KMS-11 (cell line): ENCODE measurements at regions not wholly inside any gene's neighbourhood (a gene's known extent, or its start where the extent isn't known, plus 50 kb on each side); places are given as distances from the start of the nearest gene placed in this dataset.

Experiments
- H2AFZ ChIP-seq: fragments of 200-600 bp; sonication (generic); 2 replicates; pipeline ENCODE4 v1.6.1; 2016; ENCODE audit warnings: antibody characterized with exemption, mixed run types, low read depth
- H3K27ac ChIP-seq: fragments of 200-600 bp; sonication (generic); 2 replicates; pipeline ENCODE4 v1.6.1; 2016; ENCODE audit warnings: mild to moderate bottlenecking, mixed run types
- H3K27me3 ChIP-seq: fragments of 200-600 bp; sonication (generic); 2 replicates; pipeline ENCODE4 v1.6.1; 2017; ENCODE audit warnings: mild to moderate bottlenecking, low read depth, mixed run types, moderate library complexity; ENCODE audit not compliant: insufficient read depth
- H3K36me3 ChIP-seq: fragments of 200-600 bp; sonication (generic); 2 replicates; pipeline ENCODE4 v1.6.1; 2017; ENCODE audit warnings: mild to moderate bottlenecking, mixed run types; ENCODE audit not compliant: insufficient read depth
- H3K4me1 ChIP-seq: fragments of 200-600 bp; sonication (generic); 2 replicates; pipeline ENCODE4 v1.6.1; 2016; ENCODE audit warnings: mild to moderate bottlenecking, low read depth, mixed run types; ENCODE audit not compliant: poor library complexity, severe bottlenecking
- H3K4me2 ChIP-seq: fragments of 200-600 bp; sonication (generic); 2 replicates; pipeline ENCODE4 v1.7.0; 2016; ENCODE audit warnings: mild to moderate bottlenecking, mixed run types
- H3K4me3 ChIP-seq: fragments of 200-600 bp; sonication (generic); IDR thresholded peaks from 2 replicates; pipeline ENCODE4 v1.6.1; 2017; ENCODE audit warnings: low read depth, low read length, mixed read lengths; ENCODE audit not compliant: insufficient read depth
- H3K79me2 ChIP-seq: fragments of 200-600 bp; sonication (generic); 2 replicates; pipeline ENCODE4 v1.6.1; 2016; ENCODE audit warnings: low read depth, mixed run types; ENCODE audit not compliant: insufficient read depth
- H3K9ac ChIP-seq: fragments of 200-600 bp; sonication (generic); 2 replicates; pipeline ENCODE4 v1.6.1; 2016; ENCODE audit warnings: mild to moderate bottlenecking, mixed run types
- H4K20me1 ChIP-seq: fragments of 200-600 bp; sonication (generic); 2 replicates; pipeline ENCODE4 v1.6.1; 2016; ENCODE audit warnings: mild to moderate bottlenecking, mixed run types; ENCODE audit not compliant: insufficient read depth
- CTCF ChIP-seq: fragments of 200-600 bp; sonication (generic); conservative IDR thresholded peaks from 2 replicates; pipeline ENCODE4 v1.6.1; 2017; ENCODE audit warnings: low read depth, mild to moderate bottlenecking, antibody characterized with exemption, low read length, moderate library complexity, mixed read lengths

GRCh38 chr9:117815948-117816347 lies 111.7 kb downstream of the TLR4 start:
- Histone ChIP-seq H3K9ac (no peak overlapping the region), H3K4me3 (no peak overlapping the region), H3K4me1 (peaks cover 14% of the 10 kb centered on the region), H2AFZ (peak overlapping the region; percentile 18; the same call in 1 of the 2 replicates), H3K36me3 (no peaks in the 10 kb centered on the region), H3K4me2 (0 out of 2 replicates have a peak overlapping the region, but pooled peaks have one; percentile 21), H3K79me2 (no peaks in the 10 kb centered on the region), H4K20me1 (no peaks in the 10 kb centered on the region), H3K27me3 (no peaks in the 10 kb centered on the region), H3K27ac (no peak overlapping the region)
- no peak for TF ChIP-seq CTCF

- Histone ChIP-seq H3K4me2 (no peak overlapping the region), H3K27me3 (no peaks in the 10 kb centered on the region), H2AFZ (no peak overlapping the region), H3K9ac (no peak overlapping the region), H3K27ac (no peak overlapping the region), H3K4me3 (no peak overlapping the region), H3K79me2 (no peaks in the 10 kb centered on the region), H4K20me1 (no peaks in the 10 kb centered on the region), H3K36me3 (no peaks in the 10 kb centered on the region), H3K4me1 (peaks cover 25% of the 10 kb centered on the region)
- TF ChIP-seq CTCF: no peak
Measured at GRCh38 chr9:117821954-117822353, 117.8 kb downstream of the TLR4 start.

- no peaks in the 10 kb centered on the region for H3K79me2 ChIP-seq
- TF ChIP-seq CTCF: no peak
- H3K36me3 ChIP-seq: no peaks in the 10 kb centered on the region
- H4K20me1 ChIP-seq: no peaks in the 10 kb centered on the region
- H3K27ac ChIP-seq: no peak overlapping the region
- H3K4me3 ChIP-seq: no peak overlapping the region
- H3K4me2 ChIP-seq: no peak overlapping the region
- no peaks in the 10 kb centered on the region for H3K27me3 ChIP-seq
- H2AFZ ChIP-seq: no peak overlapping the region
- H3K9ac ChIP-seq: no peak overlapping the region
- peaks cover 25% of the 10 kb centered on the region for H3K4me1 ChIP-seq
Measured at GRCh38 chr9:117823576-117823975, 119.4 kb downstream of the TLR4 start.

GRCh38 chr9:117825609-117826347 lies 121.6 kb downstream of the TLR4 start:
- Histone ChIP-seq H4K20me1 (no peaks in the 10 kb centered on the region), H3K9ac (no peak overlapping the region), H3K27me3 (no peaks in the 10 kb centered on the region), H3K4me3 (no peak overlapping the region), H3K36me3 (no peaks in the 10 kb centered on the region), H3K27ac (peak overlapping the region; percentile 44), H3K4me1 (peaks cover 25% of the 10 kb centered on the region), H3K4me2 (peak overlapping the region; percentile 66), H3K79me2 (no peaks in the 10 kb centered on the region), H2AFZ (peak overlapping the region; percentile 6; the same call in 1 of the 2 replicates)
- TF ChIP-seq CTCF: no peak
